ENCODE measurements at regions not wholly inside any gene's neighbourhood (a gene's known extent, or its start where the extent isn't known, plus 50 kb on each side); places are given as distances from the start of the nearest gene placed in this dataset.
A peak's percentile ranks its signal among the peaks of the same experiment; 100 is the strongest.

DNA sequence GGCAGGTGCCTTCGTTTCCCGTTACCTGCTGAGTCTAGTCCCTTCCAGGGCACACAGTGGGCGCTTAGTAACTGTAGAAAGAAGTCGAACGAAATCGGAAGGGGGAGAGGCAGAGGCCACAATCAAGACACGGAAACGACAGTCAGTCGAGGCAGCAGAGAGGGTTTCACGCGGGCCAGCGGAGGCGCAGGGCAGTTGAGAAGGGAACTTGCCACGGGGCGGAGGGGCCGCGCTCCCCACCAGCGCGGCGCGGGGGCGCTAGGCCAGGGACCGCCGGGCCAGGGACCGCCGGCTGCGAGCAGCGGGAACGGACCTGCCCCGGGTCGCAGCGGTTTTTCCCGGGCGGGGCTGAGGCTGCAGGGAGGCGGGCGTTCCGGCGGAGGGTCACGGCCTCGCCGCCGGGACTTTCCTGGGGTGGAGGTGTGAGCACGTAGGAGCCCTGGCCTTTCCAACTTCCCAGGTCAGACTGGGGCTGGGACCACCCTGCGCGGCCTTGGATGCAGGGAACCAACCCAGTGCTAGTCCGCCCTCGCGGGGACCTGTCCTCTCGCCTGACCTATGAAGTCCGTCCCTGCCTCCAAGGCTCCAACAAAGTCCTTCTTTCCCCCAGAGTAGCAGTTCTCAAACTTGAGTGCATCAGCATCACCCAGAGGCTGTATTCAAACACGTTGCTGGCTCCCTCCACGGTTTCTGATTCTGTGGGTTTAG lies 150.1 kb upstream of the FGGY start:
- TF ChIP-seq, protein P1, sequence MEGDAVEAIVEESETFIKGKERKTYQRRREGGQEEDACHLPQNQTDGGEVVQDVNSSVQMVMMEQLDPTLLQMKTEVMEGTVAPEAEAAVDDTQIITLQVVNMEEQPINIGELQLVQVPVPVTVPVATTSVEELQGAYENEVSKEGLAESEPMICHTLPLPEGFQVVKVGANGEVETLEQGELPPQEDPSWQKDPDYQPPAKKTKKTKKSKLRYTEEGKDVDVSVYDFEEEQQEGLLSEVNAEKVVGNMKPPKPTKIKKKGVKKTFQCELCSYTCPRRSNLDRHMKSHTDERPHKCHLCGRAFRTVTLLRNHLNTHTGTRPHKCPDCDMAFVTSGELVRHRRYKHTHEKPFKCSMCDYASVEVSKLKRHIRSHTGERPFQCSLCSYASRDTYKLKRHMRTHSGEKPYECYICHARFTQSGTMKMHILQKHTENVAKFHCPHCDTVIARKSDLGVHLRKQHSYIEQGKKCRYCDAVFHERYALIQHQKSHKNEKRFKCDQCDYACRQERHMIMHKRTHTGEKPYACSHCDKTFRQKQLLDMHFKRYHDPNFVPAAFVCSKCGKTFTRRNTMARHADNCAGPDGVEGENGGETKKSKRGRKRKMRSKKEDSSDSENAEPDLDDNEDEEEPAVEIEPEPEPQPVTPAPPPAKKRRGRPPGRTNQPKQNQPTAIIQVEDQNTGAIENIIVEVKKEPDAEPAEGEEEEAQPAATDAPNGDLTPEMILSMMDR (IDR thresholded peaks at IDR 0.05): peak in 1 of 6 experiments; percentile 4
- TF ChIP-seq POLR2A (IDR thresholded peaks at IDR 0.05): no peak

Measured in thyroid gland (tissue), 4 donors.